GM23338 (cell line): ENCODE measurements at regions not wholly inside any gene's neighbourhood (a gene's known extent, or its start where the extent isn't known, plus 50 kb on each side); places are given as distances from the start of the nearest gene placed in this dataset.

Experiments used
- ATAC-seq: fragments of 200-7000 bp; cut with Tn5 transposase; 3 replicates; pipeline ENCODE4 v1.9.1; 2020
- DNase-seq: peaks from one replicate; pipeline ENCODE4 v3.0.0-alpha.2; 2015; ENCODE audit warnings: low spot score
- H2AFZ ChIP-seq: fragments of 200-600 bp; sonication (generic); 2 replicates; pipeline ENCODE4 v1.8.0; 2016; ENCODE audit warnings: antibody characterized with exemption, mild to moderate bottlenecking, moderate library complexity
- H3F3A ChIP-seq: fragments of 200-600 bp; sonication (generic); replicated peaks from 2 replicates; pipeline ENCODE4 v1.8.0; 2017; ENCODE audit warnings: antibody characterized with exemption, mixed run types, low read depth
- H3K27ac ChIP-seq: fragments of 200-600 bp; sonication (generic); 2 replicates; pipeline ENCODE4 v1.6.1; 2016; ENCODE audit warnings: low read depth
- H3K27me3 ChIP-seq: fragments of 200-600 bp; sonication (generic); 2 replicates; pipeline ENCODE4 v1.8.0; 2016; ENCODE audit warnings: mild to moderate bottlenecking, mixed run types, moderate library complexity; ENCODE audit not compliant: insufficient read depth
- H3K36me3 ChIP-seq: fragments of 200-600 bp; sonication (generic); 2 replicates; pipeline ENCODE4 v1.8.0; 2016; ENCODE audit warnings: mild to moderate bottlenecking; ENCODE audit not compliant: insufficient read depth
- H3K4me1 ChIP-seq: fragments of 200-600 bp; sonication (generic); 2 replicates; pipeline ENCODE4 v1.8.0; 2016; ENCODE audit warnings: mild to moderate bottlenecking, moderate library complexity; ENCODE audit not compliant: insufficient read depth
- H3K4me2 ChIP-seq: fragments of 200-600 bp; sonication (generic); 2 replicates; pipeline ENCODE4 v1.7.1; 2017; ENCODE audit warnings: mixed run types
- H3K4me3 ChIP-seq: fragments of 200-600 bp; sonication (generic); 2 replicates; pipeline ENCODE4 v1.6.1; 2016; ENCODE audit warnings: mixed run types
- H3K79me2 ChIP-seq: fragments of 200-600 bp; sonication (generic); replicated peaks from 2 replicates; pipeline ENCODE4 v1.8.0; 2017; ENCODE audit warnings: mild to moderate bottlenecking; ENCODE audit not compliant: insufficient read depth
- H3K9me2 ChIP-seq: fragments of 200-600 bp; sonication (generic); 2 replicates; pipeline ENCODE4 v1.8.0; 2017; ENCODE audit not compliant: insufficient read depth
- H4K20me1 ChIP-seq: fragments of 200-600 bp; sonication (generic); replicated peaks from 2 replicates; pipeline ENCODE4 v1.8.0; 2017; ENCODE audit warnings: mild to moderate bottlenecking; ENCODE audit not compliant: insufficient read depth
- H3K27ac Mint-ChIP-seq: 2 replicates; pipeline ENCODE4 v1.8.0; 2020; ENCODE audit warnings: inconsistent platforms, mild to moderate bottlenecking, moderate library complexity, mixed read lengths
- H3K27me3 Mint-ChIP-seq: 3 replicates; pipeline ENCODE4 v1.8.0; 2022; ENCODE audit warnings: low read depth, mild to moderate bottlenecking, moderate library complexity, mixed read lengths, inconsistent platforms; ENCODE audit not compliant: insufficient read depth, poor library complexity
- H3K36me3 Mint-ChIP-seq: 3 replicates; pipeline ENCODE4 v1.8.0; 2021; ENCODE audit warnings: low read depth, mild to moderate bottlenecking, inconsistent platforms, moderate library complexity, mixed read lengths
- H3K4me1 Mint-ChIP-seq: 3 replicates; pipeline ENCODE4 v1.8.0; 2020; ENCODE audit warnings: mild to moderate bottlenecking, inconsistent platforms, mixed read lengths
- H3K4me3 Mint-ChIP-seq: 3 replicates; pipeline ENCODE4 v1.8.0; 2021; ENCODE audit warnings: moderate library complexity, mild to moderate bottlenecking, inconsistent platforms, mixed read lengths
- H3K9me3 Mint-ChIP-seq: 3 replicates; pipeline ENCODE4 v1.8.0; 2020; ENCODE audit warnings: moderate library complexity, mild to moderate bottlenecking, inconsistent platforms, mixed read lengths
- CREB1 ChIP-seq: fragments of 250-450 bp; sonication (Bioruptor Pico); IDR thresholded peaks from 2 replicates; pipeline ENCODE4 v1.5.0; 2020; ENCODE audit warnings: low read depth, mild to moderate bottlenecking, moderate library complexity
- CTCF ChIP-seq, 2 experiments: fragments of 200-600 bp in 1 of 2; sonication (generic) in 1 of 2; conservative IDR thresholded peaks; 2 replicates each; pipeline versions ENCODE4 v1.5.1 to v1.6.1; 2016 to 2017; ENCODE audit warnings: antibody characterized with exemption in 2 of 2, low read depth in 2 of 2, mild to moderate bottlenecking in 2 of 2, moderate library complexity in 1 of 2
- EZH2phosphoT487 ChIP-seq: fragments of 200-600 bp; sonication (generic); IDR thresholded peaks from one replicate; pipeline ENCODE4 v1.8.1; 2018; ENCODE audit warnings: antibody characterized with exemption; ENCODE audit not compliant: unreplicated experiment
- JUNB ChIP-seq: IDR thresholded peaks from one replicate; pipeline ENCODE4 v1.6.1; 2016; ENCODE audit warnings: antibody characterized with exemption; ENCODE audit not compliant: unreplicated experiment
- POLR2AphosphoS5 ChIP-seq: IDR thresholded peaks from 2 replicates; pipeline ENCODE4 v1.6.1; 2016; ENCODE audit warnings: antibody characterized with exemption, low read depth
- STAT1 ChIP-seq: IDR thresholded peaks from one replicate; pipeline ENCODE4 v1.6.1; 2016; ENCODE audit warnings: antibody characterized with exemption; ENCODE audit not compliant: unreplicated experiment
- ZNF114 ChIP-seq: fragments of 250-450 bp; sonication (Bioruptor Pico); IDR thresholded peaks from 2 replicates; pipeline ENCODE4 v1.5.0; 2020; ENCODE audit warnings: mild to moderate bottlenecking, moderate library complexity
- ZNF331 ChIP-seq: fragments of 250-450 bp; sonication (Bioruptor Pico); IDR thresholded peaks from 2 replicates; pipeline ENCODE4 v1.5.0; 2020; ENCODE audit warnings: low read depth, mild to moderate bottlenecking, moderate library complexity
- TF ChIP-seq, protein P1 (sequence below): IDR thresholded peaks from one replicate; pipeline ENCODE4 v1.6.1; 2018; ENCODE audit warnings: antibody characterized with exemption; ENCODE audit not compliant: unreplicated experiment

DNA sequence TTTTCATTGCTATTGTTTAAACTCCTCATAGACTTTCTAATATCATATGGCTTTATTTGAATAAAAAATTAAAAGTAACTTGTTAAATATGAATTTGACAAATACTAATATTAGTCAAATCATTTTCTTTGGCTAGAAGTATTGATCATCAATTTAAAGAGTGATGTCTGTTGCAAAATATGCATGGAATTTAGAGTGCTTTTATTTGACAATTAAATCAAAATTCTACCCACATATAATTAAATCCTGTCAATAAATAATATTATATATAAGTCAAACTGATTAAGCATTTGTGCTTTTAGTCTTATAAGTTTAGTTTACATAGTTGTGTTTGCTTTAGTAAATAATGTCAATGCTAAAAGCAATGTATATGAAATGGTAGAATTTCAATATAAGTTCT lies 318.6 kb upstream of the ROBO1 start:
- Histone ChIP-seq H3K27ac (no peak overlapping the region), H3K27me3 (no peaks in the 10 kb centered on the region), H3K36me3 (no peaks in the 10 kb centered on the region), H4K20me1 (no peaks in the 10 kb centered on the region), H3K4me2 (no peak overlapping the region), H3K4me1 (no peaks in the 10 kb centered on the region), H2AFZ (no peak overlapping the region), H3K79me2 (no peaks in the 10 kb centered on the region), H3K4me3 (no peak overlapping the region), H3K9me2 (no peaks in the 10 kb centered on the region), H3F3A (no peaks in the 10 kb centered on the region)
- H3K36me3 Mint-ChIP-seq = no peaks in the 10 kb centered on the region
- H3K27me3 Mint-ChIP-seq = peaks cover under 1% of the 10 kb centered on the region
- TF ChIP-seq JUNB (no peak), POLR2AphosphoS5 (no peak), CTCF (conservative IDR thresholded peaks at IDR 0.05; ENCODE audit: low read depth in 2 of 2) (no peak), EZH2phosphoT487 (no peak), CREB1 (CRISPR knock-in tag) (no peak), STAT1 (no peak), ZNF331 (CRISPR knock-in tag) (no peak), ZNF114 (CRISPR knock-in tag) (no peak)
- TF ChIP-seq, protein P1, sequence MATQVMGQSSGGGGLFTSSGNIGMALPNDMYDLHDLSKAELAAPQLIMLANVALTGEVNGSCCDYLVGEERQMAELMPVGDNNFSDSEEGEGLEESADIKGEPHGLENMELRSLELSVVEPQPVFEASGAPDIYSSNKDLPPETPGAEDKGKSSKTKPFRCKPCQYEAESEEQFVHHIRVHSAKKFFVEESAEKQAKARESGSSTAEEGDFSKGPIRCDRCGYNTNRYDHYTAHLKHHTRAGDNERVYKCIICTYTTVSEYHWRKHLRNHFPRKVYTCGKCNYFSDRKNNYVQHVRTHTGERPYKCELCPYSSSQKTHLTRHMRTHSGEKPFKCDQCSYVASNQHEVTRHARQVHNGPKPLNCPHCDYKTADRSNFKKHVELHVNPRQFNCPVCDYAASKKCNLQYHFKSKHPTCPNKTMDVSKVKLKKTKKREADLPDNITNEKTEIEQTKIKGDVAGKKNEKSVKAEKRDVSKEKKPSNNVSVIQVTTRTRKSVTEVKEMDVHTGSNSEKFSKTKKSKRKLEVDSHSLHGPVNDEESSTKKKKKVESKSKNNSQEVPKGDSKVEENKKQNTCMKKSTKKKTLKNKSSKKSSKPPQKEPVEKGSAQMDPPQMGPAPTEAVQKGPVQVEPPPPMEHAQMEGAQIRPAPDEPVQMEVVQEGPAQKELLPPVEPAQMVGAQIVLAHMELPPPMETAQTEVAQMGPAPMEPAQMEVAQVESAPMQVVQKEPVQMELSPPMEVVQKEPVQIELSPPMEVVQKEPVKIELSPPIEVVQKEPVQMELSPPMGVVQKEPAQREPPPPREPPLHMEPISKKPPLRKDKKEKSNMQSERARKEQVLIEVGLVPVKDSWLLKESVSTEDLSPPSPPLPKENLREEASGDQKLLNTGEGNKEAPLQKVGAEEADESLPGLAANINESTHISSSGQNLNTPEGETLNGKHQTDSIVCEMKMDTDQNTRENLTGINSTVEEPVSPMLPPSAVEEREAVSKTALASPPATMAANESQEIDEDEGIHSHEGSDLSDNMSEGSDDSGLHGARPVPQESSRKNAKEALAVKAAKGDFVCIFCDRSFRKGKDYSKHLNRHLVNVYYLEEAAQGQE = no peak
- no peak overlapping the region for H3K27ac Mint-ChIP-seq
- no peaks in the 10 kb centered on the region for H3K9me3 Mint-ChIP-seq
- no peak overlapping the region for H3K4me3 Mint-ChIP-seq
- no peak for DNase-seq
- ATAC-seq = no peak
- H3K4me1 Mint-ChIP-seq = no peaks in the 10 kb centered on the region

GRCh38 chr3:80079886-80080285 lies 312.1 kb upstream of the ROBO1 start:
- peaks cover 12% of the 10 kb centered on the region for H3K4me1 Mint-ChIP-seq
- H3K27ac Mint-ChIP-seq = no peak overlapping the region
- Histone ChIP-seq H3F3A (no peaks in the 10 kb centered on the region), H3K36me3 (no peaks in the 10 kb centered on the region), H2AFZ (no peak overlapping the region), H3K4me1 (peaks cover 8% of the 10 kb centered on the region; the same call in 1 of the 2 replicates), H3K4me3 (no peak overlapping the region), H3K9me2 (peaks cover 5% of the 10 kb centered on the region; the same call in 1 of the 2 replicates), H4K20me1 (no peaks in the 10 kb centered on the region), H3K79me2 (no peaks in the 10 kb centered on the region), H3K27ac (no peak overlapping the region), H3K27me3 (no peaks in the 10 kb centered on the region), H3K4me2 (no peak overlapping the region)
- H3K4me3 Mint-ChIP-seq = no peak overlapping the region
- DNase-seq (no peak), ATAC-seq (no peak)
- H3K27me3 Mint-ChIP-seq = no peaks in the 10 kb centered on the region
- no peaks in the 10 kb centered on the region for H3K9me3 Mint-ChIP-seq
- H3K36me3 Mint-ChIP-seq = no peaks in the 10 kb centered on the region
- no peak for TF ChIP-seq ZNF114 (CRISPR knock-in tag)
- TF ChIP-seq, protein P1 = no peak
- TF ChIP-seq POLR2AphosphoS5 = no peak
- TF ChIP-seq STAT1 = no peak
